ENCODE measurements at regions not wholly inside any gene's neighbourhood (a gene's known extent, or its start where the extent isn't known, plus 50 kb on each side); places are given as distances from the start of the nearest gene placed in this dataset.
A peak's percentile ranks its signal among the peaks of the same experiment; 100 is the strongest.

GRCh38 chrX:34866646-34867045 lies 76.0 kb upstream of the FAM47B start:
- no peak overlapping the region for H3K4me2 ChIP-seq (ENCODE audit: extremely low read depth, insufficient read depth, low read length)
- peak in 1 of 2 donors; percentile 58 for DNase-seq (ENCODE audit: low read depth in 2 of 2)

GRCh38 chrX:34868633-34869032 lies 74.0 kb upstream of the FAM47B start:
- no peaks in the 10 kb centered on the region for H3K27me3 ChIP-seq (ENCODE audit: control insufficient read depth, insufficient read depth, low read length)
- TF ChIP-seq EZH2 (IDR thresholded peaks at IDR 0.05; ENCODE audit: low read length, missing control alignments), result no peak
- TF ChIP-seq CTCF (conservative IDR thresholded peaks at IDR 0.05 in 1 of 2, IDR thresholded peaks at IDR 0.05 in 1 of 2; ENCODE audit: low read depth in 1 of 2, low read length in 2 of 2), result no peak
- H4K20me1 ChIP-seq (ENCODE audit: control insufficient read depth, extremely low read depth, insufficient read depth, low read length), result no peaks in the 10 kb centered on the region
- no peak overlapping the region for H3K27ac ChIP-seq (ENCODE audit: insufficient read depth, low read length)
- no peaks in the 10 kb centered on the region for H3K4me1 ChIP-seq (ENCODE audit: control insufficient read depth, extremely low read depth, insufficient read depth, low read length)
- DNase-seq (ENCODE audit: low read depth in 2 of 2), result no peak
- H3K9me3 ChIP-seq (ENCODE audit: control insufficient read depth, insufficient read depth, low read depth, low read length), result no peaks in the 10 kb centered on the region
- no peak overlapping the region for H2AFZ ChIP-seq (ENCODE audit: low read length)
- no peaks in the 10 kb centered on the region for H3K36me3 ChIP-seq (ENCODE audit: control insufficient read depth, insufficient read depth, low read length)
- no peak overlapping the region for H3K4me3 ChIP-seq (replicated peaks in 1 of 4; ENCODE audit: control extremely low read depth in 1 of 4, insufficient read depth in 1 of 4, low read depth in 3 of 4, low read length in 4 of 4)
- no peak overlapping the region for H3K9ac ChIP-seq (ENCODE audit: insufficient read depth, low read length)
- H3K79me2 ChIP-seq (ENCODE audit: control insufficient read depth, insufficient read depth, low read length), result no peaks in the 10 kb centered on the region
- no peak overlapping the region for H3K4me2 ChIP-seq (ENCODE audit: extremely low read depth, insufficient read depth, low read length)

More at GRCh38 chrX:34866646-34867045, 76.0 kb upstream of the FAM47B start:
- Histone ChIP-seq H3K9ac (ENCODE audit: insufficient read depth, low read length) (no peak overlapping the region), H3K79me2 (ENCODE audit: control insufficient read depth, insufficient read depth, low read length) (no peaks in the 10 kb centered on the region), H3K27ac (ENCODE audit: insufficient read depth, low read length) (no peak overlapping the region), H2AFZ (ENCODE audit: low read length) (no peak overlapping the region), H3K9me3 (ENCODE audit: control insufficient read depth, insufficient read depth, low read depth, low read length) (no peaks in the 10 kb centered on the region), H4K20me1 (ENCODE audit: control insufficient read depth, extremely low read depth, insufficient read depth, low read length) (no peaks in the 10 kb centered on the region), H3K27me3 (ENCODE audit: control insufficient read depth, insufficient read depth, low read length) (no peaks in the 10 kb centered on the region), H3K36me3 (ENCODE audit: control insufficient read depth, insufficient read depth, low read length) (no peaks in the 10 kb centered on the region), H3K4me3 (replicated peaks in 1 of 4; ENCODE audit: control extremely low read depth in 1 of 4, insufficient read depth in 1 of 4, low read depth in 3 of 4, low read length in 4 of 4) (no peak overlapping the region), H3K4me1 (ENCODE audit: control insufficient read depth, extremely low read depth, insufficient read depth, low read length) (no peaks in the 10 kb centered on the region)
- TF ChIP-seq CTCF (conservative IDR thresholded peaks at IDR 0.05 in 1 of 2, IDR thresholded peaks at IDR 0.05 in 1 of 2; ENCODE audit: low read depth in 1 of 2, low read length in 2 of 2) (no peak), EZH2 (IDR thresholded peaks at IDR 0.05; ENCODE audit: low read length, missing control alignments) (no peak)

- TF ChIP-seq EZH2 (IDR thresholded peaks at IDR 0.05; ENCODE audit: low read length, missing control alignments) (no peak), CTCF (conservative IDR thresholded peaks at IDR 0.05 in 1 of 2, IDR thresholded peaks at IDR 0.05 in 1 of 2; ENCODE audit: low read depth in 1 of 2, low read length in 2 of 2) (no peak)
- H3K4me1 ChIP-seq (ENCODE audit: control insufficient read depth, extremely low read depth, insufficient read depth, low read length), result peaks cover 2% of the 10 kb centered on the region
- H2AFZ ChIP-seq (ENCODE audit: low read length), result no peak overlapping the region
- no peaks in the 10 kb centered on the region for H3K9me3 ChIP-seq (ENCODE audit: control insufficient read depth, insufficient read depth, low read depth, low read length)
- H3K9ac ChIP-seq (ENCODE audit: insufficient read depth, low read length), result no peak overlapping the region
- no peaks in the 10 kb centered on the region for H3K79me2 ChIP-seq (ENCODE audit: control insufficient read depth, insufficient read depth, low read length)
- H3K4me2 ChIP-seq (ENCODE audit: extremely low read depth, insufficient read depth, low read length), result no peak overlapping the region
- no peak overlapping the region for H3K27ac ChIP-seq (ENCODE audit: insufficient read depth, low read length)
- no peaks in the 10 kb centered on the region for H3K27me3 ChIP-seq (ENCODE audit: control insufficient read depth, insufficient read depth, low read length)
- H4K20me1 ChIP-seq (ENCODE audit: control insufficient read depth, extremely low read depth, insufficient read depth, low read length), result no peaks in the 10 kb centered on the region
- DNase-seq (ENCODE audit: low read depth in 2 of 2), result peak; percentile 32 to 78
- no peak overlapping the region for H3K4me3 ChIP-seq (replicated peaks in 1 of 4; ENCODE audit: control extremely low read depth in 1 of 4, insufficient read depth in 1 of 4, low read depth in 3 of 4, low read length in 4 of 4)
- H3K36me3 ChIP-seq (ENCODE audit: control insufficient read depth, insufficient read depth, low read length), result no peaks in the 10 kb centered on the region
Measured at GRCh38 chrX:34873500-34874225, 68.9 kb upstream of the FAM47B start.
